ENCODE measurements at regions not wholly inside any gene's neighbourhood (a gene's known extent, or its start where the extent isn't known, plus 50 kb on each side); places are given as distances from the start of the nearest gene placed in this dataset.

DNA sequence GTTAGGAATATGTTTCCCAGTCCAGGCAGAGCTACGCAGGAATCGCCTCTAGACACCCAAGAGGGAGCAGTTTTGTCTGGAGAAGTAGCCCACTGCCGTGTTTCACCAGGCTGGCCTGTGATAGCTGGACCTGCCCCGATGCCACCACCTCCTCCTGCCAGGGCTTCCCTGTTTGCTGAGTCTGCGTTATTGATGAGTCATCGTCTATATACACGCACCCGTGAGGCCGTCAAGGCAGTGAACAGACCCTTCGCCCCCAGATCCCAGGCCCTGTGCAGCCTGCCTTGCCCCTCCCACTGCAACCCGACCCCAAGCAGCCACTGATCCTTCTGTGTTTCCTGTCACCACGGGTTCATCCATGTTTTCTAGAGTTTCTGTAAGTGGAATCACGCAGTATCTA, 141.9 kb downstream of the IGLL1 start:
- Histone ChIP-seq H3K27me3 (ENCODE audit: control insufficient read depth in 2 of 2, insufficient read depth in 2 of 2, low read length in 2 of 2) (no peaks in the 10 kb centered on the region), H3K4me3 (no peak overlapping the region), H3K4me1 (replicated peaks in 1 of 2; ENCODE audit: control insufficient read depth in 2 of 2, insufficient read depth in 2 of 2, low read length in 2 of 2) (peaks cover 0 to 12% of the 10 kb centered on the region in 2 experiments; a peak in 2 of 5 replicates), H3K9me3 (replicated peaks; ENCODE audit: control insufficient read depth, insufficient read depth, low read depth, low read length) (no peaks in the 10 kb centered on the region), H3K27ac (ENCODE audit: extremely low read depth, low read depth, low read length) (no peak overlapping the region), H3K9ac (ENCODE audit: insufficient read depth in 1 of 2, low read depth in 2 of 2, low read length in 2 of 2) (no peak overlapping the region), H4K20me1 (replicated peaks; ENCODE audit: control insufficient read depth, insufficient read depth, low read length) (no peaks in the 10 kb centered on the region), H3K9me1 (ENCODE audit: control insufficient read depth, insufficient read depth, low read length) (no peaks in the 10 kb centered on the region), H3K4me2 (ENCODE audit: insufficient read depth, low read length) (no peak overlapping the region; the same call in 1 of the 2 replicates), H3K36me3 (ENCODE audit: control insufficient read depth, insufficient read depth, low read length) (no peaks in the 10 kb centered on the region), H3K79me2 (ENCODE audit: control insufficient read depth, insufficient read depth, low read length) (no peaks in the 10 kb centered on the region), H2AFZ (ENCODE audit: low read depth, low read length) (peak overlapping the region; percentile 84)
- 23% methylated on average over 9 of the region's 13 CpGs for WGBS (ENCODE audit: insufficient coverage, low coverage, missing lambda C conversion rate)
- in situ Hi-C loops (cut with MboI) (no loop called here), intact Hi-C loops (cut with micrococcal nuclease) (no loop called here)
- BruUV-seq (replicated peaks): no TSS peak
- ATAC-seq (no peak), DNase-seq (ENCODE audit: extremely low read depth in 1 of 4, low spot score in 3 of 4) (no peak), FAIRE-seq (no peak)
- CTCF ChIA-PET (ENCODE audit: low intra/inter-chr PET ratio): no interaction called here
- TF ChIP-seq L3MBTL2 (IDR thresholded peaks at IDR 0.05): no peak
- TF ChIP-seq, protein P1, sequence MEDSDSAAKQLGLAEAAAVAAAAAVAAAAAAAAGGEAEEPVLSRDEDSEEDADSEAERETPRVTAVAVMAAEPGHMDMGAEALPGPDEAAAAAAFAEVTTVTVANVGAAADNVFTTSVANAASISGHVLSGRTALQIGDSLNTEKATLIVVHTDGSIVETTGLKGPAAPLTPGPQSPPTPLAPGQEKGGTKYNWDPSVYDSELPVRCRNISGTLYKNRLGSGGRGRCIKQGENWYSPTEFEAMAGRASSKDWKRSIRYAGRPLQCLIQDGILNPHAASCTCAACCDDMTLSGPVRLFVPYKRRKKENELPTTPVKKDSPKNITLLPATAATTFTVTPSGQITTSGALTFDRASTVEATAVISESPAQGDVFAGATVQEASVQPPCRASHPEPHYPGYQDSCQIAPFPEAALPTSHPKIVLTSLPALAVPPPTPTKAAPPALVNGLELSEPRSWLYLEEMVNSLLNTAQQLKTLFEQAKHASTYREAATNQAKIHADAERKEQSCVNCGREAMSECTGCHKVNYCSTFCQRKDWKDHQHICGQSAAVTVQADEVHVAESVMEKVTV (CRISPR knock-in tag; IDR thresholded peaks at IDR 0.05): no peak
- TF ChIP-seq MAFG (tag; conservative IDR thresholded peaks at IDR 0.05): peak; percentile 70
- TF ChIP-seq C11orf30 (IDR thresholded peaks at IDR 0.05; ENCODE audit: low read depth): peak; percentile 78
- no peak for TF ChIP-seq RNF2 (IDR thresholded peaks at IDR 0.05)
- TF ChIP-seq DNMT1 (IDR thresholded peaks at IDR 0.05): no peak
- peak; percentile 65 for TF ChIP-seq ZNF316 (IDR thresholded peaks at IDR 0.05)
- TF ChIP-seq MAFF (IDR thresholded peaks at IDR 0.05; ENCODE audit: low read length): peak; percentile 48
- no peak for TF ChIP-seq FOXP1 (CRISPR knock-in tag; IDR thresholded peaks at IDR 0.05)
- TF ChIP-seq MAFK (IDR thresholded peaks at IDR 0.05; ENCODE audit: low read length): peak; percentile 68
- TF ChIP-seq ZNF699 (CRISPR knock-in tag; IDR thresholded peaks at IDR 0.05; ENCODE audit: insufficient replicate concordance): no peak
- TF ChIP-seq, protein P2, sequence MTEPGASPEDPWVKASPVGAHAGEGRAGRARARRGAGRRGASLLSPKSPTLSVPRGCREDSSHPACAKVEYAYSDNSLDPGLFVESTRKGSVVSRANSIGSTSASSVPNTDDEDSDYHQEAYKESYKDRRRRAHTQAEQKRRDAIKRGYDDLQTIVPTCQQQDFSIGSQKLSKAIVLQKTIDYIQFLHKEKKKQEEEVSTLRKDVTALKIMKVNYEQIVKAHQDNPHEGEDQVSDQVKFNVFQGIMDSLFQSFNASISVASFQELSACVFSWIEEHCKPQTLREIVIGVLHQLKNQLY (CRISPR knock-in tag; conservative IDR thresholded peaks at IDR 0.05): no peak
- TF ChIP-seq NFE2 (IDR thresholded peaks at IDR 0.05; ENCODE audit: low read depth): peak; percentile 50; the same call in 1 of the 2 replicates
- TF ChIP-seq JUND (IDR thresholded peaks at IDR 0.05; ENCODE audit: borderline replicate concordance, low read depth, low read length): no peak
- 0 out of 3 replicates have a peak, but pooled peaks have one; percentile 27 for TF ChIP-seq JUND (tag; IDR thresholded peaks at IDR 0.05; ENCODE audit: borderline replicate concordance, low read depth, low read length)
- TF ChIP-seq ZNF354B (CRISPR knock-in tag; IDR thresholded peaks at IDR 0.05): no peak
- TF ChIP-seq CREM (IDR thresholded peaks at IDR 0.05; ENCODE audit: low read depth): no peak
- POLR2A ChIA-PET: no interaction called here

All from K562 (cell line).